Coronary artery (tissue), 2 donors: ENCODE measurements at regions not wholly inside any gene's neighbourhood (a gene's known extent, or its start where the extent isn't known, plus 50 kb on each side); places are given as distances from the start of the nearest gene placed in this dataset.

Experiments
- DNase-seq: peaks from one replicate; pipeline ENCODE4 v3.0.0-alpha.2; 2017; ENCODE audit warnings: low spot score
- H3K27ac ChIP-seq, 2 donors: fragments of 200-600 bp; sonication (generic); one replicate each; pipeline ENCODE4 v1.5.1; 2016 to 2019
- H3K4me3 ChIP-seq: fragments of 200-600 bp; sonication (generic); 2 replicates; pipeline ENCODE4 v1.5.1; 2016; ENCODE audit warnings: mild to moderate bottlenecking, moderate library complexity
- CTCF ChIP-seq: fragments of 200-600 bp; sonication (generic); IDR thresholded peaks from one replicate; pipeline ENCODE4 v1.5.1; 2019; ENCODE audit warnings: antibody characterized with exemption

DNA sequence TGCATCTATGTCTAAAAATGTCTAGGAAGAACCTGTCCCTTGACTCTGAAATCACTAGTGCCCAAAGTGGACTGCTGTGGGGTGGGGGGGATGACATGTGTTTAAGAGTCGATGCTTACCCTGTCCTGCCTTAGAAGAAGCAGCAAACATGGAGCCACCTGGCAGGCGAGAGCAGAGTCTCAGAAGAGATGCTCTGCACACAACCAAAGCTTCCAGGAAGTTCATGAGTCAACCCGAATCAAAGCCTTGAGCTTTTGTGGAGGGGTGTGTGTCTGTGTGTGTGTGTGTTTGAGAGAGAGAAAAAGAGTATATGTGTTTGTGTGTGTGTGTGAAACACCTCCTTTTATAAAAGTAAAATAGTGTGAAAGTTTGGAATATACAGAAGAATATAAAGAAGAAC is 269.9 kb downstream of the ALDH8A1 start:
- DNase-seq: no peak
- no peak for TF ChIP-seq CTCF
- no peak overlapping the region for H3K27ac ChIP-seq

GRCh38 chr6:134678436-134678889 is 271.4 kb downstream of the ALDH8A1 start:
- DNase-seq: no peak
- Histone ChIP-seq H3K27ac (no peak overlapping the region), H3K4me3 (no peak overlapping the region)
- no peak for TF ChIP-seq CTCF

More for the DNA sequence above, 269.9 kb downstream of the ALDH8A1 start:
- H3K4me3 ChIP-seq: no peak overlapping the region

- no peak for DNase-seq
- no peak for TF ChIP-seq CTCF
- no peak overlapping the region for H3K4me3 ChIP-seq
- no peak overlapping the region for H3K27ac ChIP-seq
Measured at GRCh38 chr6:134676307-134677281, 273.3 kb downstream of the ALDH8A1 start.

DNA sequence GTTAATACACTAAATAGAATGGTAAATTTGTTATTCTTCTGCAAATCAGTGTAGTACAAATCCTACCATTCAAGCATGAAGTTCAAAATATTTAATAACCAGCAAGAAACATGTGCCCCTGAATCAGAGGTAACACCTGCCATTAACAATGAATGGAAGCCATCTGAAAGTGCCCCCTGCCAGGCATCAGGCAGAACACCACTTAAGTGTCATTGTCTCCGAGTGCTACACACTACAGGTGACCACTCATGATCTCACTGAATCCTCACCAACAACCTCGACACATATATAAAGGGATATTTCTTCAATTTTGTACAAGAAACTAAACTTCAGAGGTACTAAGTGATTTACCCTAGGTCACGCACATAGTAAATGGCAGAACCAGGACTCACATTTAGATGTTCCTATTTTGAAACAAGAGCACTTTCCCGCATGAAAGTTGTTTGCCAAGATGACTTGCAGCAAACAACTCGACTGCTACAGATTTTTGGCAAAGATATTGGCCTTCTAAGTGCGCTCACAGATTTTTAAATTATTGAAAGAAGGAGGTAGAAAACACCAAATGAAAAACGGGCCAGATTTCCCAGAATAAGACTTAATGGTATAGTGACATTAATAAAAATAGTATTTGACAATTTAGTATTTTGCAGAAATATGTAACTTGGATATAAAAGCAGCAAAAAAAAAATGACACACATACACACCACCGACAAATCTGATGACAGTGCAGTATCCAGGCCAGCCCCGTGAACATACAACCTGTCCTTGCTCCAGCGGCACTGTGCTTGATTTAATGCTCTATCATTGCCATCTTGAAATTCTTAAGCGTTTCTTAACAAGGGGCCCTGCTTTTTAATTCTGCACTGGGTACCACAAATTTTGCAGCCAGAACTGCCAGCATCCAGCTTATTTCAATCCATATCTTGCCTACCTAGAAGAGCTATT is 274.5 kb downstream of the ALDH8A1 start:
- Histone ChIP-seq H3K4me3 (no peak overlapping the region), H3K27ac (no peak overlapping the region)
- no peak for DNase-seq
- TF ChIP-seq CTCF: no peak

DNA sequence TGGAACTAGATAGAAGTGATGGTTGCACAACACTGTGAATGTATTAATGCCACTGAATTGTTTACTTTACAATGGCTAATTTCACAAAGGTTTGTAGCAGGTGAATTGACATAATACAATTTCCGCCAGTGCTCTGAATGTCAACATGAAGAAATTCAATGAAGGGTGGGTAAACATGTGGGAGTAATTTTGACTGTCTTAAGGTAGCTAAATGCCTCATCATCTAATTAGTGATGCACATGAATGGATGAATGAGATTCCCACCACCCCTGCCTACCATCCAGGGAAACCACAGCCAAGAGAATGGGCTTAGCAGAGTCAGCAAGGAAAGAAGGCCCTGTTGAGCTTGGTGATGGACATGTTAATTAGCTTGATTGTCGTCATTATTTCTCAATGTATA is 275.3 kb downstream of the ALDH8A1 start:
- H3K4me3 ChIP-seq: no peak overlapping the region
- DNase-seq: no peak
- no peak overlapping the region for H3K27ac ChIP-seq
- no peak for TF ChIP-seq CTCF

DNA sequence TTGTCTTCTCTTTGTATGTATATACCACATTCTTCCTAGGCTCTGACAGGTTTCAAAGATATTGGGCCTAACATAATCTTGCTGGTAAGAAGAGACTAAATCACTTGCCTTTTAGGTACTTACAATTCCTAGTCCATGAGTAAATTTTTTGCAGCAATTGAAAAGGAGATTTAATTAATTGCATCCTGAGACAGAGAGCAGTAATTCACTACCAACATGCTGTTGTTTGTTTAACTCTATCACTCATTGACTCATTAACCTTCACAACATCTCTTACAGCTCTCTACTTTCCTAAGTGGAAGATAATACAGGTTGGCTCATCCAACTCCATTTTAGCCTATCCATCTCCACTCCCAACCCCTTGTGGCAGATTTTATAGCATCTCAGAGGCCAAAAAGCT is 280.4 kb downstream of the ALDH8A1 start:
- DNase-seq: no peak
- TF ChIP-seq CTCF: no peak
- Histone ChIP-seq H3K4me3 (no peak overlapping the region), H3K27ac (no peak overlapping the region)
